ENCODE measurements at regions not wholly inside any gene's neighbourhood (a gene's known extent, or its start where the extent isn't known, plus 50 kb on each side); places are given as distances from the start of the nearest gene placed in this dataset.

DNA sequence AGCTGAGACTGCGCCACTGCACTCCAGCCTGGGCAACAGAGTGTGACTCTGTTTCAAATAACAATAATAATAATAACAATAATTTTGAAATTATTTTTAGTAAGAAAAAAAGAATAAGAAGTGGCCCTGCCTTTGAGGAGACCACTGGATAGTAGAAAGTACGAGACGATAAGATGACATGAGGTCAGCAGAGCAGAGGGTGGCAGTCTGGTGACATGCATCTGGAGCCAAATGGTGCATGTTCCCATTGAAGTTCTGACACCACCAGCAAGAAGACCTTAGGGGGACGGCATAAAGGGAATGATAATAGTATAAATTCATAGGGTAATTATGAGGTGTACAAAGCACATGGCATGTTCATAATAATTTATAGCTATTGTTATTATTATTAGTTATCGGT is 542.2 kb upstream of the TBL1XR1 start:
- no peaks in the 10 kb centered on the region for H3K36me3 ChIP-seq (ENCODE audit: insufficient read depth, low read length, poor library complexity, severe bottlenecking)
- no peak overlapping the region for H3K4me3 ChIP-seq (ENCODE audit: low read depth, low read length, poor library complexity, severe bottlenecking)
- H3K27ac ChIP-seq (ENCODE audit: low read depth, low read length, poor library complexity, severe bottlenecking): no peak overlapping the region
- DNase-seq (ENCODE audit: low spot score): no peak
- POLR2A ChIA-PET (ENCODE audit: low non-redundant PET): no interaction called here
- CTCF ChIA-PET: no interaction called here
- H3K27me3 ChIP-seq (replicated peaks; ENCODE audit: insufficient read depth, low read depth, low read length, poor library complexity): no peaks in the 10 kb centered on the region
- TF ChIP-seq, protein P1, sequence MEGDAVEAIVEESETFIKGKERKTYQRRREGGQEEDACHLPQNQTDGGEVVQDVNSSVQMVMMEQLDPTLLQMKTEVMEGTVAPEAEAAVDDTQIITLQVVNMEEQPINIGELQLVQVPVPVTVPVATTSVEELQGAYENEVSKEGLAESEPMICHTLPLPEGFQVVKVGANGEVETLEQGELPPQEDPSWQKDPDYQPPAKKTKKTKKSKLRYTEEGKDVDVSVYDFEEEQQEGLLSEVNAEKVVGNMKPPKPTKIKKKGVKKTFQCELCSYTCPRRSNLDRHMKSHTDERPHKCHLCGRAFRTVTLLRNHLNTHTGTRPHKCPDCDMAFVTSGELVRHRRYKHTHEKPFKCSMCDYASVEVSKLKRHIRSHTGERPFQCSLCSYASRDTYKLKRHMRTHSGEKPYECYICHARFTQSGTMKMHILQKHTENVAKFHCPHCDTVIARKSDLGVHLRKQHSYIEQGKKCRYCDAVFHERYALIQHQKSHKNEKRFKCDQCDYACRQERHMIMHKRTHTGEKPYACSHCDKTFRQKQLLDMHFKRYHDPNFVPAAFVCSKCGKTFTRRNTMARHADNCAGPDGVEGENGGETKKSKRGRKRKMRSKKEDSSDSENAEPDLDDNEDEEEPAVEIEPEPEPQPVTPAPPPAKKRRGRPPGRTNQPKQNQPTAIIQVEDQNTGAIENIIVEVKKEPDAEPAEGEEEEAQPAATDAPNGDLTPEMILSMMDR (conservative IDR thresholded peaks at IDR 0.05; ENCODE audit: low read depth, low read length): no peak
- TF ChIP-seq EZH2 (IDR thresholded peaks at IDR 0.05; ENCODE audit: borderline replicate concordance, low read depth, low read length, poor library complexity, severe bottlenecking): no peak
- intact Hi-C loops (cut with micrococcal nuclease; ENCODE audit: unreplicated experiment): no loop called here
- no TSS peak for BruUV-seq (replicated peaks)
- no peaks in the 10 kb centered on the region for H3K9me3 ChIP-seq (ENCODE audit: low read depth, low read length, poor library complexity, severe bottlenecking)
- H3K4me1 ChIP-seq (ENCODE audit: insufficient read depth, low read length, poor library complexity, severe bottlenecking): no peaks in the 10 kb centered on the region

DNA sequence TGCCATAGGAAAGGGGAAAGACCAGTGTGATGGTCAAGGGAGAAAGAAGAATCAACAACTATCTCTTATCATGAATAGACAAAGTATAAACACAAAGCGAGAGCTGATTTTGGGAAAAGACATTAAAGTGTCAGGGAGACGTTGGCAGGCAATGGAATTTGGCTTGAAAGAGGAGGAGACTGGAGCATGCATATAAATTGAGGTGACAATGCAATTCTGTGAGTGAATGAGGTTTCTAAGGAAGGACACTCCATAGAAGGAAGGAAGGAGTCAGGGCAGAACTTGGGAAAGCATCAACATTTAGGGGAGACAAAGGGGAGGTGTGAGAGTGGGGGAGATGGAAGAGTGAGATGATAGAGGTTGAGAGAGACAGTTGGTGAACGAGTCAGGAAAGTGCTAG is 543.0 kb upstream of the TBL1XR1 start:
- CTCF ChIA-PET: no interaction called here

DNA sequence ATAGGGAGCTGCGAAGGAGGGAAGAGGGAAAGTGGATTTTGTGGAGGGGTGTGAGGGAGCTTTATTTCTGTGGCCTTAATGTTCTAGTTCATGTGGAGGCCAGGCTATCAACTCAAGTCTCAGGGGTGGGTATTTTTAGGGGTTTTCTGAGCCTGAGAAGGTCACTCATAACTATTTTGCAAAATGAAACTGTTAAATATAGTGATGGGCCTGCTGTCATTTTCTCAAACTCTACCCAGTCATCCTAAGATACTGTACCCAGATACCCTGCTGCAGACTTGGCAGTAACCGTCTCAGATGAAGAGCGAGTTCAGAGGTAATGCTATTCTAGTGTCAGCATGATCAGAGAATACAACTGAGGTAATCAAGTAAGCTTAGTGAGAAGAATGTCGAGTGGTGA is 545.0 kb upstream of the TBL1XR1 start:
- Histone ChIP-seq H3K36me3 (ENCODE audit: insufficient read depth, low read length, poor library complexity, severe bottlenecking) (no peaks in the 10 kb centered on the region), H3K27ac (ENCODE audit: low read depth, low read length, poor library complexity, severe bottlenecking) (no peak overlapping the region), H3K27me3 (replicated peaks; ENCODE audit: insufficient read depth, low read depth, low read length, poor library complexity) (no peaks in the 10 kb centered on the region), H3K4me1 (ENCODE audit: insufficient read depth, low read length, poor library complexity, severe bottlenecking) (no peaks in the 10 kb centered on the region), H3K9me3 (ENCODE audit: low read depth, low read length, poor library complexity, severe bottlenecking) (no peaks in the 10 kb centered on the region), H3K4me3 (ENCODE audit: low read depth, low read length, poor library complexity, severe bottlenecking) (no peak overlapping the region)
- CTCF ChIA-PET: no interaction called here
- intact Hi-C loops (cut with micrococcal nuclease; ENCODE audit: unreplicated experiment): no loop called here
- POLR2A ChIA-PET (ENCODE audit: low non-redundant PET): no interaction called here
- BruUV-seq (replicated peaks): no TSS peak
- TF ChIP-seq EZH2 (IDR thresholded peaks at IDR 0.05; ENCODE audit: borderline replicate concordance, low read depth, low read length, poor library complexity, severe bottlenecking): no peak
- TF ChIP-seq, protein P1 (conservative IDR thresholded peaks at IDR 0.05; ENCODE audit: low read depth, low read length): no peak
- DNase-seq (ENCODE audit: low spot score): no peak

More for the DNA sequence above, 543.0 kb upstream of the TBL1XR1 start:
- no peak overlapping the region for H3K27ac ChIP-seq (ENCODE audit: low read depth, low read length, poor library complexity, severe bottlenecking)
- POLR2A ChIA-PET (ENCODE audit: low non-redundant PET): no interaction called here
- intact Hi-C loops (cut with micrococcal nuclease; ENCODE audit: unreplicated experiment): no loop called here
- no peaks in the 10 kb centered on the region for H3K9me3 ChIP-seq (ENCODE audit: low read depth, low read length, poor library complexity, severe bottlenecking)
- no peaks in the 10 kb centered on the region for H3K36me3 ChIP-seq (ENCODE audit: insufficient read depth, low read length, poor library complexity, severe bottlenecking)
- TF ChIP-seq EZH2 (IDR thresholded peaks at IDR 0.05; ENCODE audit: borderline replicate concordance, low read depth, low read length, poor library complexity, severe bottlenecking): no peak
- TF ChIP-seq, protein P1 (conservative IDR thresholded peaks at IDR 0.05; ENCODE audit: low read depth, low read length): no peak
- H3K27me3 ChIP-seq (replicated peaks; ENCODE audit: insufficient read depth, low read depth, low read length, poor library complexity): no peaks in the 10 kb centered on the region
- DNase-seq (ENCODE audit: low spot score): no peak
- no peak overlapping the region for H3K4me3 ChIP-seq (ENCODE audit: low read depth, low read length, poor library complexity, severe bottlenecking)
- no peaks in the 10 kb centered on the region for H3K4me1 ChIP-seq (ENCODE audit: insufficient read depth, low read length, poor library complexity, severe bottlenecking)
- BruUV-seq (replicated peaks): no TSS peak

All from A673 (cell line).